Stimulated activated CD4-positive, alpha-beta T cell treated with anti-CD3 and anti-CD28 coated beads, Interleukin-1b, Interleukin-23, amount 100 ng/mL, for 48 hours (primary cell): ENCODE measurements at regions not wholly inside any gene's neighbourhood (a gene's known extent, or its start where the extent isn't known, plus 50 kb on each side); places are given as distances from the start of the nearest gene placed in this dataset.
"Not testable (repeated sequence)": the region's sequence is repeated elsewhere in the genome, so short reads cannot be mapped to it uniquely, and the experiment has no call there.

Source experiments
- DNase-seq: peaks from one replicate; pipeline ENCODE4 v3.0.0-alpha.2; 2020

DNA sequence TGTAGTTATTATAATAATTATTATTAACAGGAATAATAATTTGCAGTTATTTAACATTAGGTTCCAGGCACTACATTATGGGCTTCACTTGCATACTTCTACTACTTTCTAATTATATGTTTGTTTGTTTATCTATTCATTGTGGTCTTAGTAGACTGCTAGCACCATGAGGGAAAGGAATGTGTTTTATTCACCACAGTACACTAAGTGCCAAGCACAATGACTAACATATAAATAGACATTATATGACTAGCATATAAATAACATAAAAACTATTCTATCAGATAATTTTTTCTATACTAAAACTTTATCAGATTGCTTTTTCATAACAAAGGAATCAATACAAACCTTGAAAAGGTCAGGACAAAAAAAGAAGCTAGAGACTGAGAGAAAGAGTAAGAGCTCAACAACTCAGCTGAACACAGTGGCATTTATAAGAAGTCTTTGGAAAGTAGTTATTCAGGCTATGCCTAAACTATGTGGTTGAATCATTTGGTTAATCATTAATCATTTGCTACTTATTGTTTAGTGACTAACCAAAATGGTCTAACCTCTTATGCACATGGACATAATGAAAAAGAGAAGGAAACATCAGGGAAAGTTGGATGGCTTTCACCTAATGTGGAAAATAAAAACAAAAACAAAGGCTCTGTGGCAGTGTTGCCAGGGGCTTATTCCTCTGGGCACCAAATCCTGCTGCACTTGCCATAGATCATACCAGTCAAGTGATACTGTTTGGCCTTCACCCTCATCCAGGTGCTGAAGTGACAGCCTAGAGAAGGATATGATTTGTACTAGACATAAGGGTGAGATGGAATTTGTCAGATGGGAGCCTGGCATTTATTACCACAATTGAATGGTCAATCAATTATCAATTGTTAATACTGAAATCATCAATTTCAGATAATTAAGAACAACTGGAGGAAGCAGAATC lies 174.9 kb downstream of the ETAA1 start:
- no peak for DNase-seq

DNA sequence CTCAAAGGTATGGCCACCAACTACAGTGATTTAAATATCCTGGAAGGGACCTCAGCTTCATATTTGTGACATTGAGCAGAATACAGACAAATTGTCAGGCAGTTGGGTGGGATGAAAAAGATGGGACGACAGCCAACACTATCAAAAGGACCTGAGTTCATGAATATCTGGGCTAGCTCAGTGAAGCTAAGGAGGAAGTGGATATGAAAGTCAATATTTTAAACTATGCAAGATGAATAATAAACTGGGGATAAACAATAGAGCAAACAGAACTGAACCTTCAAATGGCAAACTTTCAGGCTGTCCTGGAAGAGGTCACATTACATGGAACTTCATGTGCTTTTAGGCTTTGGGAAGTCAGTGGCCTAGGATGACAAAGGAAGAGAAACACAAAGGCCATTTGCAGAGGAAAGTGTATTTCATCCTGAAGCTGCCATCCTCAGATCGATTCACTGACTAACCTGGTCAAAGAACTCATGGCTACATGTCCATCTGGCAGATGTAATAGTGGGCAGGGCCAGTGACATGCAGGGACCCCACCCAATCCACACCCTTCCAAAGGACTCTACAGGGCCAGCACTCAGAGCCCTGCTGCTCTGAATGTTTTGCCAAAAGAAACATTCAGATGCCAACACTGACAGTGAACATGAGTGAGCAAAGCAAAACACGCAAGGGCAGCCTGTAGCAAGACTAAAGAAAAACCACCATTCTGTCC lies 175.7 kb downstream of the ETAA1 start:
- DNase-seq, result no peak

DNA sequence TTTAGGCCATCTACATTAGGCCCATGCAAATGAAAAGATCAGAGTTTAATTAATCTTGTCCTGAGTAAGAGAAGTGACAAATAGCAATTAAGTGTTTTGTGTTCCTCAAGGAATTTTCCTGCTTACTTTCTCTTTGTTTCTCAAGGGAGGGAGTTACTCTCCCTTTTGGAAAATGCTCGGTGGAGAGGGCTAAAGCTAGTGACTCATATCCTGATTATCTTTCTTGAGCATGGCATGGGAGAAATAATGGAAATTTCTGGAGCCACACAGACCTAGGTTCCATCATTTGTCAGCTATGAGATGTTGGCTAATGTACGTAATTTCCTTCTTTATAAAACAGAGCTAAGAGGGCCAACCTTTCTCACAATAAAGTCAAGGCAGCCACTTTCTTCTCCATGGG lies 177.1 kb downstream of the ETAA1 start:
- DNase-seq, result no peak

DNA sequence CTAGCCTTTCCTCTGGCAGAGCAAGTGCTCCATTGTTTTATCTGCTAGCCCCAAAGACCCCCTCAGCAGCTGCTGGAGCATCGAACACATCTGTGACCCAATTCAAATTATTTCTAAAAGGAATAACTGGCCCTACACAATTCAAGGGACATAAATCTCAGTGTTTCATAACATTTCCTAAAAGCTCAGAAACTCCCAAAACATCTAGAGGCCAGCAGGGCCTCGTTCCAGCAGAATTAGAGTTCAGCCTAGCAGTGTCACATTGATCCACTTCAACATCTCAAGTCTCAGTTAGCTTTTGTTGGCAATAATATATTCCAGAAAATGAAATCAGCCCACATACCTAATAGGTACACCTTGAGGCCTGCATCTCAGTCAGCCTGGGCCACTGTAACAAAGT lies 179.1 kb downstream of the ETAA1 start:
- no peak for DNase-seq

DNA sequence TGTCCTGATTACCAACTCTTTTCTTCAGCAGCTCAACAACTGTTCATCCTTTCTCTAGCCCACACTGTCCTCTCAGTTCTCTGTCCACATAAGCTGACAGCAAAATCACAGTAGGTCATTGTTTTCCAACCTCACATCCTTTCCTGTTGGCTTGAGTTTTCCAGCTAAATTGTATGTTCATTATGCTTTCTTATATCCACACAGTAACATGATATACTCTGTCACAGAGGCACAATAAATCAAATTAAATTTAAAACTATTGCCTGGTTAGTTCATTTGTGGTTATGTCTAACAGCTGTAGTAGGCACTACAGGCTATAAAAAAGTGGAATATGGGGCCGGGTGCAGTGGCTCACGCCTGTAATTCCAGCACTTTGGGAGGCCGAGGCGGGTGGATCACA lies 179.9 kb downstream of the ETAA1 start:
- DNase-seq, result no peak

DNA sequence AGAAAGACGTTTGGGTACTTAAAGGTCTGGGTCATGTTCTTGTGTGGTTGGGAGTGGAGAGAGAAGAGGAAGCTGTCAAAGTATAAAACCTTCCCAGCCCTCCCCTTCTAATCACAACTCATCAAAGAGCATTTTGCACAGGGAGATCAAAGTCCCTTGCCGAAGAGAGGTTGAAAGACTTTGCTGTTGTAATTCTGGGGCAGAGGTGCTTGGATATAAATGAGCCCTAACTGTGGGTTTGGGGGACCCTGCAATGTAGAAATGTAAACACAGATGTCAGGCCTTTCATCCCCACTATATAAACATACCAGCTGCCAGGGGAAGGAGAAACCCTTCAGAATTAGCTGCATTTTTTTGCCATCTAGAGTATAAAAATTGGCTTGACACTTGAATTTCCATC lies 182.1 kb downstream of the ETAA1 start:
- no peak for DNase-seq

DNA sequence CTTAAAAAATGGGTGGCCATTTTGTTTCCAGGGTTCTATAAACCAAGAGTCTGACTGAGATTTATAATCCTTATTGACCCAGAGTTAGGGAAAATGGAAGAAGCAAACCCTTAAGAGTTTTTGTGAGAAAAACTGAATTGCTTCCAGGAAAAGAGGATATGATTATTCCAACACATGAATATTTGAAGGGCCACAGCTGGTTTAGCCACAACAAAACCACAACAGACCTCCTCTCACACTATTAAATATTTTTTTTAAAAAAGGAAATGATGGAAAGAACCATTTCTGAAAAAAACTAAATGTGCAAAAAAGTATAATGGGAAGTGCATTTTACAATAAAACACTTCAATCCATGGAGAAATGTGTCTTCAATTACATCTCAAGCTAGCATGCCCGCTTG lies 182.7 kb downstream of the ETAA1 start:
- no peak for DNase-seq

DNA sequence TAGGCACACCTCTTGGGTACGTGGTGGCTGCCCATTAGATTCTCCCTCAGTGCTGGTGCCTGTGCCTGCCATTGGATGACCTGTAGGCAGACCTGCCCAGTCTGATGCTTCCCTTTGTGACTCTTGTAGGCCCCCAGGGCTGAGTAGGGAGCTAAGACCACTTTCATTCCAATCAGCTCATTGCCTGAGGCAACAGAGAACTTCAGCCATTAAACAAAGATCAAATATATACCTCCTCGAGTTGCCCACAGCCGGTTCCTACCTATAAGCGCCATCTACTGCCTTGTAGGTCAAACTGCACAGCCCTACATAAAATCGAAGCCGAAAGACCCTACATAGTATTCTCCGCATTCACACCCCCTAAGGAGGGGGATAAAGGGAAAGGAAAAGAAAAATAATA lies 184.6 kb downstream of the ETAA1 start:
- DNase-seq, result no peak

DNA sequence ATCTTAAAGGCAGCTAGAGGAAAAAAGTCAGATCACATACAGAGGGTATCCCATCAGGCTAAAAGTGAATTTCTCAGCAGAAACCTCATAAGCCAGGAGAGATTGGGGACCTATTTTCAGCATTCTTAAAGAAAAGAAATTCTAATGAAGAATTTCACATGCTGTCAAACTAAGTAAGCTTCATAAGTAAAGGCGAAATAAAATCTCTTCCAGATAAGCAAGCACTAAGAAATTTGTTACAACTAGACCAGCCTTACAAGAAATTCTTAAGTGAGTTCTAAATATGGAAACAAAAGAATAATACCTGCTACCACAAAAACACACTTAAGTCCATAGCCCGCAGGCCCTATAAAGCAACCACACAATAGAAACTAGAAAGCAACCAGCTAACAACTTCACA lies 186.1 kb downstream of the ETAA1 start:
- no peak for DNase-seq

DNA sequence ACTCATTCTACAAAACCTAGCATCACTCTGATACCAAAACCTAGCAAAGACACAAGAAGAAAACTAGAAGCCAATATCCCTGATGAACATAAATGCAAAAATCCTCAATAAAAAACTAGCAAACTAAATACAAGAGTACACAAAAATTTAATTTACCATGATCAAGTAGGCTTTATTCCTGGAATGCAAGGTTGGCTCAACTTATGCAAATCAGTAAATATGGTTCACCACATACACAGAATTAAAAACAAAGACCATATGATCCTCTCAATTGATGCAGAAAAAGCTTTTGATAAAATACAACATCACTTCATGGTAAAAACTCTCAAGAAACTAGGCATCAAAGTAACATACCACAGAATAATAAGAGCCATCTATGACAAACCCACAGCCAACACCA lies 188.3 kb downstream of the ETAA1 start:
- no peak for DNase-seq

DNA sequence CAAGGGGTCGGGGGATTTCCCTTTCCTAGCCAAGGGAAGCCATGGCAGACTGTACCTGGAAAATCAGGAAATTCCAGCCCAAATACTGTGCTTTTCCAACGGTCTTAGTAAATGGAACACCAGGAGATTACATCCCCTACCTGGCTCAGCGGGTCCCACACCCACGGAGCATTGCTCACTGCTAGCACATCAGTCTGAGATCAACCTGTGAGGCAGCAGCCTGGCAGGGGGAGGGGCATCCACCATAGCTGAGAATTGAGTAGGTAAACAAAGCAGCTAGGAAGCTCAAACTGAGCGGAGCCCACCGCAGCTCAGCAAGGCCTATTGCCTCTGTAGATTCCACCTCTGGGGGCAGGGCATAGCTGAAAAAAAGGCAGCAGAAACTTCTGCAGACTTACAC lies 192.0 kb downstream of the ETAA1 start:
- not testable (repeated sequence) for DNase-seq

DNA sequence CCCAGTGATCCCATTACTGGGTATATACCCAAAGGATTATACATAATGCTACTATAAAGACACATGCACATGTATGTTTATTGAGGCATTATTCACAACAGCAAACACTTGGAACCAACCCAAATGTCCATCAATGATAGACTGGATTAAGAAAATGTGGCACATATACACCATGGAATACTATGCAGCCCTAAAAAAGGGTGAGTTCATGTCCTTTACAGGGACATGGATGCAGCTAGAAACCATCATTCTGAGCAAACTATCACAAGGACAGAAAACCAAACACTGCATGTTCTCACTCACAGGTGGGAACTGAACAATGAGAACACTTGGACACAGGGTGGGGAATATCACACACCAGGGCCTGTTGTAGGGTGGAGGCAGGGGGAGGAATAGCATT lies 197.4 kb downstream of the ETAA1 start:
- not testable (repeated sequence) for DNase-seq

DNA sequence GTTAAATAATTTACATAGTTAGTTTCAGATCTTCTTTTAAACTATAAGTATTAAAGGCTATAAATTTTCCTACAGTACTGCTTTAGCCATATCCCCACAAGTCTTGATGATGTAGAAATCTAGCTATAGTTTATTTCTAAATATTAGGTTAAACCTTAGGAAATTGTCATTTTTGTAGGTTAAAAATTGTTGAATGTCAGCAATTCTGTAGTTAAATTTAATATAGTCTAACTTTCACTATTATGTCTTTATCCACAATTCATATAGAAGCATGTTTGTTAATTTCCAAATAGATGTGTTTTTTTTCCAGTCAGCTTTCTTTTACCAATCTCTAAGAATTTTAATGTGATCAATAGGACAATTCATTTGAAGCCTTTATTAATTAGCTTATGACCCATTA lies 199.7 kb downstream of the ETAA1 start:
- no peak for DNase-seq

DNA sequence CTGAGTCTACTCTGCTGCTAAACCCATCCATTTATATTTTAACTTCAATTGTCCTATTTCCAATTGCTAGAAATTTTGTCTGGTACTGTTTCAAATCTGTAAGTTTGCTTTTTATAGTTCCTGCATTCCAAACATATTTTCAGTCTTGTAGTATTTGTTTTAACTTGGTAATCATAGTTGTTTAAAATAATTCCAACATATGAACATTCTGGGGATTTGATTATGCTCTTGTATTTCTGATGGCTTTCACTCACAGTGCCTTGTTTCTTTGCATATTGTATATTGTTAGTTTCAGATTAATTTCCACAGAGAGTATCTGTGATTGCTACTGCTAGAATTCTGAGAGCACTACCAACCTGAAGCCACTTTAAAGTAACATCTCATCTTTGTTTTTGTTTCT lies 202.4 kb downstream of the ETAA1 start:
- DNase-seq, result no peak

DNA sequence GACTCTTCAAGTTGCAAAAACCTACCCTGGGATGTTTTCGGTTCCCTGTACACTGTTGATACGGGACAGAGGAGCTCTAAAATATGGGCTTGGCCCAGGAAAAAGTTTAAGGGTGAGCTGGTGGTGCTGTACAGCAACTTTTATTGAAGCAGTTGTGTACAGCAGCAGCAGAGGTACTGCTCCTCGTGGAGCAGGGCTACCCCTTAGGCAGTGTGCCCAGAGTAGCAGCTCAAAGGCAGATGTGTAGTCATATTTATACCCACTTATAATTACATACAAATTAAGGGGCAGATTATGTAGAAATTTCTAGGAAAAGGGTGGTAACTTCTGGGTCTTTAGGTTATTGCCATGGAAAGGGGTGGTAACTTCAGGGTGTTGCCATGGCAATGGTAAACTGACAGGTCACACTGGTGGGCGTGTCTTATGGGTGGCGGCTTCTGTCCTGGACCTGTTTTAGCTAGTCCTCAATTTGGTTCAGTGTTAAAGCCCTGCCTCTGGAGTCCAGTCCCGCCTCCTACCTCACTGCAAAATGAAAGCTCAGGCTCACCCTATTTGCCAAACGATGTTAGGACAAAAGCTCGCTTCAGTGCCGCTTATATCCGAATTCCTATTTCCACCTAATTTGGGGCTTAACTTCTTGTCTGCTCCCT lies 203.2 kb downstream of the ETAA1 start:
- DNase-seq, result no peak

DNA sequence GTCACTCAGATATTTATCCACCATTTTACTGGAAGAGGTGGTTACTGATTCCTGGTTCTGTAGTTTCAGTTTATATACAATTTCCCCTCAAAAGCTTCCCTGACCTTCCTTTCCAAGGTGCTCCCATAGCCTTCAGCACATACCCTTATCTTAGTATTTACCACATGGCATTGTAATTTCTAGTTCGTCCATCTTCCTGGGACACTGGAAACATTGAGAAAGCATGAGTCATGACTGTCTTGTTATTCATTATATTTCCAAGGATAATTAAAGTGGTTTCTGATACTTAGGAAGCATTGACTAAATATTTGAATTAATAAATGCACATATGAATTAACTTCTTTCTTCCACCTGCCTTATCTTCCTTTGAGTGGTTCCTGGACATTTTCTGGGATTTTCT lies 203.8 kb downstream of the ETAA1 start:
- DNase-seq, result no peak

DNA sequence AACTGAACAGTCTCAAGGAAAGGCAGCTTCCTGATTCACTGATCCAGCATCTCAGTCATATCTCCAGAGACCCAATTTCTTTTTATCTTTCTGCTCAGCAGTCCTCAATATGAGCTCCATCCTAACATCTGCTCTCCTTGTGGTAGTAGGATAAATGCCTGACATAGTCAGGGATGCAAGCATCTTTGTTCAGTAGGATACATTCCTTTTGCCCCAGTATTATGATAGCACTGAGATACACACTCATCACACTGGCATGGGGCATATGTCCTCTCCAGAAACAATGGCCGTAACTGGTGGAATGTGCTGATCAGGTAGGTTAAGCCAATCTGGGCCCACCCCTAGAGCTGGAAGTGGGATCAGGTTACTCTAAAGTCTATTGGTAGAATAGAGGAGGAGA lies 207.2 kb downstream of the ETAA1 start:
- no peak for DNase-seq

DNA sequence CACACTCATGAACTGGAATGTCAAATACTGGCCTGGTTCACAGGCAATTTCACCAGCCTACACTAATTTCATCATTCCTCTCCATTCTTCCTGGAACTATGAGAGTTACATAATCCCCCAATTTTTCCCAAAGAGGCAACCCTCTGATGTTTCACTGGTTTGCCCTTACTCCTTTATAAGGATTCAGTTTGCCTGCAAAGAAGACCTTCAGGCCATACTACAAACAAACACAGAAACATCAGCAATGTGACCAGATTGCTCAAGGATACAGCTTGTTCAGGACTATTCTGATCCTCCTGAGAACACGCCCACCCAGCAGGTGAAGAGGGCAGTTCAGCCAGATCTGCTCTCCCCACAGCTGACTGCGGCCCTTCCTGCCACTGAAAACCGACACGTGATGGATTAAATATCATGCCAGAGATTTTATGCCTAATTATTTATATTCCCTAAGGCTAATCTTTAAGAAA lies 215.5 kb downstream of the ETAA1 start:
- DNase-seq, result no peak

DNA sequence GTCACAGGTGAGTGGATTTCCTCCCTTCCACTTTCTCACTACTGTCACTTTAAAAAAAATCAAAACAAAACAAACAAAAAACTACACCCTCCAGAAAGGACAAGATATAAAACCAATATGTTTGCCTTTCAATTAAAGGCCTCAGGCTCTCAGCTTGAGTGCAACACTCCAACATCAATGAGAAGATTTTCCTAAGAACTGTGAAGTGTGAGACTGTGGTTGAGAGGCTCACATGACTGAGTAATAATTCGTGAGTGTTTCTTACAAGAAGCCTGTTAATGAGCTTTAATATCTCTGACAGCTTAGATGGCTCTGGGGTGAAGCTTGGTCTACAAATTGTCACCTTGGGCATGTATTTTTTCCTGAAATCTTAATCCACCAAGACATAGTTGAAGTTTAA lies 216.1 kb downstream of the ETAA1 start:
- DNase-seq, result no peak

DNA sequence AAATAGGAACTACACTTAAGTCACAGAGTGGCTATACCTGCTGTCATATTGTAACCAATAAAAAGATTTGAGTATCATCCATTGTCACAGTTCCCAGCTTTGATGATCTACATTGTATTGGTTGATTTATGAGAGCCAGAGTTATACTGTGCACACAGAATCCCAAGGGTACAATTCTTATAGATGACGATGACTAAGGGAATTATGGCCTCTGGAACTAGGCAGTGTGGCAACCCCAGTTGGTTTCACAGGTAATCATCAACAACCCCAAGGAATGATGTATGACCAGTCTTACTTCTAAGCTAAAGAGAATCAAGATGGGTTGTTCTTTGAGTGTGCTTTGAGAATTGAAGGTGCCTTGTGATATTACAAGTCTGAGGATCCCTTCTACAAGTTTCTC lies 217.3 kb downstream of the ETAA1 start:
- DNase-seq, result no peak

DNA sequence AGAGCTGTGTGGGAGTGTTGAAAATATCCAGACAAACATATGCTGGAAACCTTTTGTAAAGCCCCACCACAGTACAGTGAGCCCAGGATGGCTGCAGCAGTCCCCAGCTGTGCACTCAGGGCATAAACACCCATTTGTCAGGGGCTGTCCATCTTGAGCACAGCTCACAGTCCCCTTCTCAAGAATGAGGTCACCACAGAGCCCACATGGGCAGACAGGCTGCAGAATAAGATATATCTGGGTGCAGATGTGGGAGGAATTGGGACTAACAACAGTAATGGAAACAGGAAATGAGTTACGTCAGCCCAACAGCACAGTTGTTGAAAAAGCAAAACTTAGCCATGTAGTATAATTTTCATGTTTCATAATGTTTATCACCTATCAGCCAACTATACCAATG lies 219.6 kb downstream of the ETAA1 start:
- no peak for DNase-seq

DNA sequence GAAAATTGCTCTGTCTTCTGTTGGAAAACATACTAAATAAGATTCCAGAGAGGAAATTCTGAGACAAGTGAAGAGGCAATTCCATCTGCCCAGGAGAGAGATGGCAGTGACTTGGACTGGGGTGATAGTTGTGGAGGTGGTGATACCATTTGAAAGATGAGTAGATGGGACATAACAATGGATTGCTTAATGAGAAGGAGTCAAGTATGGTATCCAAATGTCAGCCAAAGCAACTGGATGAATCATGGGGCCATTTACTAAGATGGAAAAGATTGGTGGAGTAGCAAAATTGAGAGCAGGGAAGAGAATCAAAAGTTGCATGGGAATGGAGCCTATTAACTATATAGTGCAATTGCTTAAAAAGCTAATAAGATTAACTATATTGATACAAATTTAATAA lies 222.1 kb downstream of the ETAA1 start:
- no peak for DNase-seq

DNA sequence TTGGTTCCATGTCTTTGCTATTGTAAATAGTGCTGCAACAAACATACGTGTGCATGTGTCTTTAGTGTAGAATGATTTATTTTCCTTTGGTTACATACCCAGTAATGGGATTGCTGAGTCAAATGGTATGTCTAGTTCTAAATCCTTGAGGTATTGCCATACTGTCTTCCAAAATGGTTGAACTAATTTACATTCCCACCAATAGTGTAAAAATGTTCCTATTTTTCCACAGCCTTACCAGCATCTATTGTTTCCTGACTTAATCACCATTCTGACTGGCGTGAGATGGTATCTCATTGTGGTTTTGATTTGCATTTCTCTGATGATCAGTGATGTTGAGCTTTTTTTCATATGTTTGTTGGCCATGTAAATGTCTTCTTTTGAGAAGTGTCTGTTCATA lies 226.6 kb downstream of the ETAA1 start:
- not testable (repeated sequence) for DNase-seq

DNA sequence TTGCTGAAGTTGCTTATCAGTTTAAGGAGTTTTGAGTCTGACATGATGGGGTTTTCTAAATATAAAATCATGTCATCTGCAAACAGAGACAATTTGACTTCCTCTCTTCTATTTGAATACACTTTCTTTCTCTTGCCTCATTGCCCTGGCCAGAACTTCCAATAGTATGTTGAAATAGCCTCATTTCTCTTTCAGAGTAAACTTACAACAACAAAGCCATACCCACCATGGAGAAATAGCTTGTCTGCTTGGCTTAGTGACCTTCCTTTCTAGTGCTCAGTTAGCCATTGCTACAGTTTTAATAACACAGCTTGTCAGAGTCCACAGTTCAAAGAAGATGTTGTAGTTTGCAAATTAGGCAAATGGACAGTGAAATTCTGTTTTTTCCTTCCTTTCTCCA lies 228.0 kb downstream of the ETAA1 start:
- DNase-seq, result no peak
